H9 (cell line): ENCODE measurements at regions not wholly inside any gene's neighbourhood (a gene's known extent, or its start where the extent isn't known, plus 50 kb on each side); places are given as distances from the start of the nearest gene placed in this dataset.

ENCODE experiments used
- DNase-seq: peaks from one replicate; pipeline ENCODE4 v3.0.0-alpha.2; 2017
- H2AFZ ChIP-seq: one replicate; pipeline ENCODE4 v1.6.1; 2013; ENCODE audit warnings: mild to moderate bottlenecking, low read length, control low read depth, moderate library complexity
- H2AK5ac ChIP-seq: 2 replicates; pipeline ENCODE4 v1.6.1; 2013; ENCODE audit warnings: low read length, control low read depth, mixed read lengths; ENCODE audit not compliant: insufficient read length
- H2BK120ac ChIP-seq: one replicate; pipeline ENCODE4 v1.6.1; 2013; ENCODE audit warnings: low read depth, mild to moderate bottlenecking, low read length, control low read depth, inconsistent platforms; ENCODE audit not compliant: poor library complexity, severe bottlenecking
- H2BK12ac ChIP-seq: 2 replicates; pipeline ENCODE4 v1.6.1; 2013; ENCODE audit warnings: low read length, control low read depth, mixed read lengths, low read depth; ENCODE audit not compliant: insufficient read length
- H2BK15ac ChIP-seq: 2 replicates; pipeline ENCODE4 v1.6.1; 2013; ENCODE audit warnings: low read depth, low read length, control low read depth
- H2BK20ac ChIP-seq: one replicate; pipeline ENCODE4 v1.6.1; 2013; ENCODE audit warnings: low read depth, mild to moderate bottlenecking, low read length, control low read depth, inconsistent platforms; ENCODE audit not compliant: poor library complexity, severe bottlenecking
- H2BK5ac ChIP-seq: 2 replicates; pipeline ENCODE4 v1.6.1; 2013; ENCODE audit warnings: low read length, control low read depth, mixed read lengths; ENCODE audit not compliant: insufficient read length
- H3K14ac ChIP-seq: 2 replicates; pipeline ENCODE4 v1.6.1; 2013; ENCODE audit warnings: low read length, control low read depth; ENCODE audit not compliant: insufficient read depth
- H3K18ac ChIP-seq: 2 replicates; pipeline ENCODE4 v1.6.1; 2013; ENCODE audit warnings: low read depth, mild to moderate bottlenecking, mixed read lengths, low read length, control low read depth; ENCODE audit not compliant: insufficient read length
- H3K23ac ChIP-seq: 2 replicates; pipeline ENCODE4 v1.6.1; 2013; ENCODE audit warnings: low read length, control low read depth, mixed read lengths, low read depth; ENCODE audit not compliant: insufficient read length
- H3K23me2 ChIP-seq: 2 replicates; pipeline ENCODE4 v1.6.1; 2013; ENCODE audit warnings: low read depth, mild to moderate bottlenecking, mixed read lengths, low read length, control low read depth; ENCODE audit not compliant: insufficient read length, poor library complexity, severe bottlenecking
- H3K27ac ChIP-seq: 2 replicates; pipeline ENCODE4 v1.5.1; 2013; ENCODE audit warnings: low read length, control low read depth, mixed read lengths, low read depth; ENCODE audit not compliant: insufficient read length
- H3K27me3 ChIP-seq: 2 replicates; pipeline ENCODE4 v1.6.1; 2013; ENCODE audit warnings: low read length, control low read depth, inconsistent platforms; ENCODE audit not compliant: insufficient read depth
- H3K4ac ChIP-seq: 2 replicates; pipeline ENCODE4 v1.6.1; 2013; ENCODE audit warnings: low read depth, mild to moderate bottlenecking, control low read depth, inconsistent platforms, low read length, moderate library complexity
- H3K4me1 ChIP-seq: 2 replicates; pipeline ENCODE4 v1.6.1; 2013; ENCODE audit warnings: low read length, control low read depth, inconsistent platforms; ENCODE audit not compliant: insufficient read depth
- H3K4me2 ChIP-seq: 2 replicates; pipeline ENCODE4 v1.6.1; 2013; ENCODE audit warnings: low read length, control low read depth, mixed read lengths; ENCODE audit not compliant: insufficient read length, insufficient read depth
- H3K56ac ChIP-seq: 2 replicates; pipeline ENCODE4 v1.6.1; 2013; ENCODE audit warnings: low read depth, mild to moderate bottlenecking, mixed read lengths, low read length, control low read depth; ENCODE audit not compliant: insufficient read length
- H3K79me1 ChIP-seq: 2 replicates; pipeline ENCODE4 v1.6.1; 2013; ENCODE audit warnings: low read depth, mild to moderate bottlenecking, moderate library complexity, low read length, control low read depth, inconsistent platforms; ENCODE audit not compliant: insufficient read depth, poor library complexity, severe bottlenecking
- H3K79me2 ChIP-seq: 2 replicates; pipeline ENCODE4 v1.6.1; 2013; ENCODE audit warnings: low read length, control low read depth, inconsistent platforms; ENCODE audit not compliant: insufficient read depth
- H3K9ac ChIP-seq: 2 replicates; pipeline ENCODE4 v1.6.1; 2013; ENCODE audit warnings: low read length, control low read depth, mixed read lengths; ENCODE audit not compliant: insufficient read length; ENCODE audit errors: extremely low read depth
- H3K9me3 ChIP-seq: one replicate; pipeline ENCODE4 v1.6.1; 2013; ENCODE audit warnings: low read depth, low read length, inconsistent platforms; ENCODE audit not compliant: control insufficient read depth
- H3T11ph ChIP-seq: one replicate; pipeline ENCODE4 v1.6.1; 2013; ENCODE audit warnings: mild to moderate bottlenecking, low read length, control low read depth, inconsistent platforms
- H4K20me1 ChIP-seq: one replicate; pipeline ENCODE4 v1.6.1; 2013; ENCODE audit not compliant: control insufficient read depth, insufficient read length, insufficient read depth
- H4K5ac ChIP-seq: 2 replicates; pipeline ENCODE4 v1.6.1; 2013; ENCODE audit warnings: low read depth, mild to moderate bottlenecking, mixed read lengths, low read length, control low read depth; ENCODE audit not compliant: insufficient read length
- H4K8ac ChIP-seq: replicated peaks from 2 replicates; pipeline ENCODE4 v1.6.1; 2013; ENCODE audit warnings: low read length, control low read depth, mixed read lengths, low read depth; ENCODE audit not compliant: insufficient read length
- H4K91ac ChIP-seq: 2 replicates; pipeline ENCODE4 v1.6.1; 2013; ENCODE audit warnings: low read depth, mild to moderate bottlenecking, moderate library complexity, mixed read lengths, low read length, control low read depth; ENCODE audit not compliant: insufficient read length
- H3K27ac Mint-ChIP-seq, 3 experiments: 2 replicates in 2 of 3; 3 replicates in 1 of 3; pipeline ENCODE4 v1.8.0; 2020 to 2021; ENCODE audit warnings: mixed read lengths in 3 of 3, mild to moderate bottlenecking in 1 of 3, moderate library complexity in 1 of 3
- H3K27me3 Mint-ChIP-seq: 2 replicates; pipeline ENCODE4 v1.8.0; 2021; ENCODE audit warnings: low read depth, mild to moderate bottlenecking, moderate library complexity, mixed read lengths
- H3K36me3 Mint-ChIP-seq, 3 experiments: 2 replicates in 2 of 3; 3 replicates in 1 of 3; pipeline ENCODE4 v1.8.0; 2020 to 2021; ENCODE audit warnings: low read depth in 3 of 3, mixed read lengths in 3 of 3; ENCODE audit not compliant: insufficient read depth in 1 of 3
- H3K4me1 Mint-ChIP-seq, 2 experiments: 2 replicates each; pipeline ENCODE4 v1.8.0; 2020; ENCODE audit warnings: mixed read lengths in 2 of 2
- H3K4me3 Mint-ChIP-seq, 2 experiments: 2 replicates in 1 of 2; 3 replicates in 1 of 2; pipeline ENCODE4 v1.8.0; 2020 to 2021; ENCODE audit warnings: mild to moderate bottlenecking in 2 of 2, mixed read lengths in 2 of 2, moderate library complexity in 1 of 2
- H3K9me3 Mint-ChIP-seq, 2 experiments: 2 replicates in 1 of 2; 3 replicates in 1 of 2; pipeline ENCODE4 v1.8.0; 2020; ENCODE audit warnings: mild to moderate bottlenecking in 2 of 2, mixed read lengths in 2 of 2, moderate library complexity in 1 of 2
- CTCF ChIP-seq: fragments of 200-600 bp; sonication (generic); conservative IDR thresholded peaks from 3 replicates; pipeline ENCODE4 v1.8.0; 2021; ENCODE audit warnings: antibody characterized with exemption, mild to moderate bottlenecking
- WGBS: extraction: QIAGEN DNeasy Blood & Tissue Kit; methylation state at CpG from one replicate; pipeline ENCODE4 v1.1.7; 2013; ENCODE audit warnings: missing lambda C conversion rate, low lambda C conversion rate, mixed read lengths; ENCODE audit not compliant: insufficient read length; ENCODE audit errors: extremely low coverage; 5-methylcytosine and 5-hydroxymethylcytosine counted together

- no peaks in the 10 kb centered on the region for H3K9me3 ChIP-seq
- H2BK5ac ChIP-seq: no peak overlapping the region
- no peak overlapping the region for H4K5ac ChIP-seq
- H3K18ac ChIP-seq: no peak overlapping the region
- peaks cover 8% of the 10 kb centered on the region for H3K4me1 ChIP-seq
- H3K4me1 Mint-ChIP-seq: peaks cover 29 to 35% of the 10 kb centered on the region in 2 experiments
- H3K4me3 Mint-ChIP-seq: no peak overlapping the region
- H3K9me3 Mint-ChIP-seq: no peaks in the 10 kb centered on the region; a peak in 1 of 5 replicates
- no peak overlapping the region for H2BK15ac ChIP-seq
- H2AK5ac ChIP-seq: no peak overlapping the region
- H3K27me3 Mint-ChIP-seq: no peaks in the 10 kb centered on the region; the same call in 1 of the 2 replicates
- H4K8ac ChIP-seq: no peak overlapping the region
- H4K91ac ChIP-seq: no peak overlapping the region
- WGBS: no CpG with 5 or more reads among the region's 6 CpGs
- no peaks in the 10 kb centered on the region for H3K23me2 ChIP-seq
- H2BK20ac ChIP-seq: no peak overlapping the region
- no peak overlapping the region for H3K4me2 ChIP-seq
- no peak for DNase-seq
- no peak overlapping the region for H2AFZ ChIP-seq
- H3K79me1 ChIP-seq: no peaks in the 10 kb centered on the region
- H4K20me1 ChIP-seq: no peaks in the 10 kb centered on the region
- no peak overlapping the region for H3K27ac ChIP-seq
- no peak overlapping the region for H3K4ac ChIP-seq
- H3K36me3 Mint-ChIP-seq: no peaks in the 10 kb centered on the region
- no peak overlapping the region for H3T11ph ChIP-seq
- H3K79me2 ChIP-seq: no peaks in the 10 kb centered on the region
- no peak for TF ChIP-seq CTCF
- no peak overlapping the region for H2BK12ac ChIP-seq
- H3K9ac ChIP-seq: no peak overlapping the region
- no peaks in the 10 kb centered on the region for H3K27me3 ChIP-seq
- H3K23ac ChIP-seq: no peak overlapping the region
- H3K56ac ChIP-seq: no peak overlapping the region
- no peak overlapping the region for H3K27ac Mint-ChIP-seq
- H3K14ac ChIP-seq: no peak overlapping the region
- no peak overlapping the region for H2BK120ac ChIP-seq
Measured at GRCh38 chr5:168211936-168212335, 79.5 kb upstream of the WWC1 start.
